Suprapubic skin (tissue), 4 donors: ENCODE measurements at regions not wholly inside any gene's neighbourhood (a gene's known extent, or its start where the extent isn't known, plus 50 kb on each side); places are given as distances from the start of the nearest gene placed in this dataset.

Source experiments
- DNase-seq, 2 donors: peaks; one replicate each; pipeline ENCODE4 v3.0.0-alpha.2; 2019; ENCODE audit warnings: low spot score in 2 of 2
- H3K27ac ChIP-seq: fragments of 200-600 bp; sonication (generic); one replicate; pipeline ENCODE4 v1.5.1; 2019
- H3K27me3 ChIP-seq: fragments of 200-600 bp; sonication (generic); one replicate; pipeline ENCODE4 v1.5.1; 2019
- H3K36me3 ChIP-seq: fragments of 200-600 bp; sonication (generic); one replicate; pipeline ENCODE4 v1.5.1; 2019
- H3K4me1 ChIP-seq: fragments of 200-600 bp; sonication (generic); one replicate; pipeline ENCODE4 v1.5.1; 2019
- H3K4me3 ChIP-seq: fragments of 200-600 bp; sonication (generic); one replicate; pipeline ENCODE4 v1.5.1; 2019; ENCODE audit warnings: mild to moderate bottlenecking
- H3K9me3 ChIP-seq: fragments of 200-600 bp; sonication (generic); one replicate; pipeline ENCODE4 v1.5.1; 2019
- CTCF ChIP-seq, 2 donors: fragments of 200-600 bp in 1 of 2; fragments of 450-650 bp in 1 of 2; sonication (generic) in 1 of 2; IDR thresholded peaks; one replicate each; pipeline ENCODE4 v1.5.1; 2016 to 2019; ENCODE audit warnings: antibody characterized with exemption in 2 of 2, mild to moderate bottlenecking in 1 of 2, moderate library complexity in 1 of 2
- EP300 ChIP-seq: sonication (generic); formaldehyde crosslinking; IDR thresholded peaks from one replicate; pipeline ENCODE4 v1.6.1; 2017; ENCODE audit warnings: antibody characterized with exemption
- POLR2A ChIP-seq, 2 donors: fragments of 450-650 bp; IDR thresholded peaks; one replicate each; pipeline ENCODE4 v1.6.1; 2017; ENCODE audit warnings: antibody characterized with exemption in 2 of 2, mild to moderate bottlenecking in 2 of 2, moderate library complexity in 2 of 2
- POLR2AphosphoS5 ChIP-seq, 3 donors: sonication (generic); formaldehyde crosslinking; IDR thresholded peaks; one replicate each; pipeline ENCODE4 v1.6.1; 2017; ENCODE audit warnings: antibody characterized with exemption in 3 of 3
- WGBS: methylation state at CpG from one replicate; pipeline ENCODE4 v1.1.5; 2018; 5-methylcytosine and 5-hydroxymethylcytosine counted together

- peaks cover 8% of the 10 kb centered on the region for H3K4me1 ChIP-seq
- H3K27me3 ChIP-seq, result no peaks in the 10 kb centered on the region
- WGBS, result 93% methylated on average over 5 of the region's 5 CpGs
- H3K36me3 ChIP-seq, result no peaks in the 10 kb centered on the region
- no peak overlapping the region for H3K4me3 ChIP-seq
- no peak for TF ChIP-seq POLR2A (IDR thresholded peaks at IDR 0.05)
- TF ChIP-seq CTCF (IDR thresholded peaks at IDR 0.05), result no peak
- no peak for TF ChIP-seq EP300
- no peak for TF ChIP-seq POLR2AphosphoS5 (IDR thresholded peaks at IDR 0.05)
- no peaks in the 10 kb centered on the region for H3K9me3 ChIP-seq
- H3K27ac ChIP-seq, result no peak overlapping the region
- DNase-seq, result no peak
Observed at GRCh38 chr14:50051706-50052105, 64.7 kb downstream of the VCPKMT start.

GRCh38 chr14:50052517-50052916 lies 63.9 kb downstream of the VCPKMT start:
- no peak overlapping the region for H3K27ac ChIP-seq
- no peak for DNase-seq
- peaks cover under 1% of the 10 kb centered on the region for H3K4me1 ChIP-seq
- H3K9me3 ChIP-seq, result no peaks in the 10 kb centered on the region
- no peaks in the 10 kb centered on the region for H3K36me3 ChIP-seq
- H3K27me3 ChIP-seq, result no peaks in the 10 kb centered on the region
- TF ChIP-seq CTCF (IDR thresholded peaks at IDR 0.05) (no peak), POLR2A (IDR thresholded peaks at IDR 0.05) (no peak), POLR2AphosphoS5 (IDR thresholded peaks at IDR 0.05) (no peak), EP300 (no peak)
- WGBS, result 92% methylated on average over 11 of the region's 11 CpGs
- no peak overlapping the region for H3K4me3 ChIP-seq

GRCh38 chr14:50053935-50054334 lies 62.4 kb downstream of the VCPKMT start:
- 67% methylated on average over 2 of the region's 2 CpGs for WGBS
- no peak for TF ChIP-seq POLR2AphosphoS5 (IDR thresholded peaks at IDR 0.05)
- no peak for TF ChIP-seq EP300
- no peak for TF ChIP-seq POLR2A (IDR thresholded peaks at IDR 0.05)
- no peak for TF ChIP-seq CTCF (IDR thresholded peaks at IDR 0.05)

GRCh38 chr14:50055461-50056228 lies 60.7 kb downstream of the VCPKMT start:
- 71% methylated on average over 14 of the region's 14 CpGs for WGBS
- no peaks in the 10 kb centered on the region for H3K9me3 ChIP-seq
- no peak for DNase-seq
- no peak overlapping the region for H3K27ac ChIP-seq
- H3K4me3 ChIP-seq, result no peak overlapping the region
- no peaks in the 10 kb centered on the region for H3K36me3 ChIP-seq
- no peaks in the 10 kb centered on the region for H3K27me3 ChIP-seq
- peaks cover 13% of the 10 kb centered on the region for H3K4me1 ChIP-seq
- TF ChIP-seq POLR2A (IDR thresholded peaks at IDR 0.05) (no peak), POLR2AphosphoS5 (IDR thresholded peaks at IDR 0.05) (no peak), CTCF (IDR thresholded peaks at IDR 0.05) (no peak), EP300 (no peak)

More at GRCh38 chr14:50053935-50054334, 62.4 kb downstream of the VCPKMT start:
- H3K36me3 ChIP-seq, result no peaks in the 10 kb centered on the region
- H3K9me3 ChIP-seq, result no peaks in the 10 kb centered on the region
- no peak overlapping the region for H3K27ac ChIP-seq
- no peak overlapping the region for H3K4me3 ChIP-seq
- DNase-seq, result no peak
- no peaks in the 10 kb centered on the region for H3K4me1 ChIP-seq
- H3K27me3 ChIP-seq, result no peaks in the 10 kb centered on the region

GRCh38 chr14:50056435-50056834 lies 59.9 kb downstream of the VCPKMT start:
- Histone ChIP-seq H3K27ac (no peak overlapping the region), H3K4me1 (peaks cover 20% of the 10 kb centered on the region), H3K36me3 (no peaks in the 10 kb centered on the region), H3K27me3 (no peaks in the 10 kb centered on the region), H3K9me3 (no peaks in the 10 kb centered on the region), H3K4me3 (no peak overlapping the region)
- TF ChIP-seq POLR2A (IDR thresholded peaks at IDR 0.05), result no peak
- TF ChIP-seq EP300, result no peak
- TF ChIP-seq CTCF (IDR thresholded peaks at IDR 0.05), result no peak
- TF ChIP-seq POLR2AphosphoS5 (IDR thresholded peaks at IDR 0.05), result no peak
- DNase-seq, result no peak
- 77% methylated on average over 16 of the region's 16 CpGs for WGBS
